HepG2 (cell line): ENCODE measurements at regions not wholly inside any gene's neighbourhood (a gene's known extent, or its start where the extent isn't known, plus 50 kb on each side); places are given as distances from the start of the nearest gene placed in this dataset.

ENCODE experiments used
- ATAC-seq: fragments of 200-7000 bp; cut with Tn5 transposase; 3 replicates; pipeline ENCODE4 v1.9.1; 2020; ENCODE audit warnings: mild to moderate bottlenecking, moderate library complexity
- BruUV-seq: library from RNA; stranded (reverse); fragments of 400-500 nt; replicated peaks from 2 replicates; lab custom pipeline; 2021; lab: Mats Ljungman, UMichigan
- CTCF ChIA-PET: fragments of 300-600 bp; formaldehyde crosslinking; extraction: SDS; loops from one replicate; lab custom pipeline; 2021; ENCODE audit warnings: low total read pairs, inconsistent platforms, low intra/inter-chr PET ratio; lab: Yijun Ruan, JAX
- POLR2A ChIA-PET: fragments of 350-600 bp; sonication (Branson Sonifier 250); formaldehyde crosslinking; loops from one replicate; lab custom pipeline; 2020; ENCODE audit warnings: antibody characterized with exemption, inconsistent platforms; lab: Yijun Ruan, JAX
- DNase-seq: peaks from one replicate; pipeline ENCODE4 v3.0.0-alpha.2; 2015; ENCODE audit warnings: low spot score
- FAIRE-seq: peaks from 3 replicates; lab custom pipeline; 2011; peaks lifted over from hg19 to GRCh38; lab: Jason Lieb, UNC
- H2AFZ ChIP-seq: one replicate; pipeline ENCODE4 v1.6.1; 2011; ENCODE audit warnings: low read length, inconsistent platforms
- H3K27ac ChIP-seq: fragments of 300-600 bp; 3 replicates; pipeline ENCODE4 v1.8.0; 2011; ENCODE audit warnings: mixed run types, mild to moderate bottlenecking, mixed read lengths, low read length, inconsistent platforms; ENCODE audit not compliant: insufficient read depth; ENCODE audit errors: extremely low read length
- H3K27me3 ChIP-seq, 2 experiments: fragments of 200-600 bp in 1 of 2; 2 replicates in 1 of 2; 3 replicates in 1 of 2; pipeline versions ENCODE4 v1.6.0 to v1.8.0; 2011; ENCODE audit warnings: low read length in 2 of 2, mild to moderate bottlenecking in 2 of 2, moderate library complexity in 2 of 2, inconsistent platforms in 1 of 2; ENCODE audit not compliant: insufficient read depth in 2 of 2, control insufficient read depth in 1 of 2
- H3K36me3 ChIP-seq, 2 experiments: fragments of 200-600 bp in 1 of 2; replicated peaks in 1 of 2; 2 replicates in 1 of 2; 3 replicates in 1 of 2; pipeline versions ENCODE4 v1.5.1 to v1.8.0; 2011; ENCODE audit warnings: low read length in 2 of 2, inconsistent platforms in 1 of 2; ENCODE audit not compliant: insufficient read depth in 2 of 2, control insufficient read depth in 1 of 2
- H3K4me1 ChIP-seq: 2 replicates; pipeline ENCODE4 v1.5.1; 2012; ENCODE audit warnings: low read length, inconsistent platforms; ENCODE audit not compliant: insufficient read depth
- H3K4me2 ChIP-seq: 2 replicates; pipeline ENCODE4 v1.6.0; 2011; ENCODE audit warnings: low read depth, low read length, inconsistent platforms
- H3K4me3 ChIP-seq, 3 experiments: fragments of 200-600 bp in 1 of 3; sonication (generic), shearing (Covaris generic) in 1 of 3; replicated peaks in 1 of 3; 2 replicates each; pipeline ENCODE4 v1.5.1; 2011 to 2016; ENCODE audit warnings: low read length in 3 of 3, inconsistent platforms in 2 of 3, low read depth in 2 of 3, mild to moderate bottlenecking in 2 of 3, control low read depth in 1 of 3, mixed read lengths in 1 of 3; ENCODE audit not compliant: insufficient read depth in 1 of 3
- H3K79me2 ChIP-seq: one replicate; pipeline ENCODE4 v1.6.1; 2011; ENCODE audit warnings: low read length, inconsistent platforms; ENCODE audit not compliant: insufficient read depth
- H3K9ac ChIP-seq: 2 replicates; pipeline ENCODE4 v1.6.0; 2011; ENCODE audit warnings: mild to moderate bottlenecking, low read depth, low read length, inconsistent platforms; ENCODE audit not compliant: insufficient read depth
- H3K9me3 ChIP-seq: 2 replicates; pipeline ENCODE4 v1.5.1; 2012; ENCODE audit warnings: mild to moderate bottlenecking, low read length
- H4K20me1 ChIP-seq: 2 replicates; pipeline ENCODE4 v1.6.0; 2011; ENCODE audit warnings: inconsistent platforms, mild to moderate bottlenecking, low read length, moderate library complexity; ENCODE audit not compliant: insufficient read depth
- ELF4 ChIP-seq: sonication (generic); formaldehyde crosslinking; IDR thresholded peaks from 2 replicates; pipeline ENCODE4 v1.5.0; 2020; ENCODE audit warnings: missing genetic modification reagents, mild to moderate bottlenecking, moderate library complexity, borderline replicate concordance
- ERF ChIP-seq: IDR thresholded peaks from 2 replicates; pipeline ENCODE4 v1.6.1; 2018; ENCODE audit warnings: missing biosample characterization, missing genetic modification reagents
- FOXK2 ChIP-seq: fragments of 450-650 bp; IDR thresholded peaks from 2 replicates; pipeline ENCODE4 v1.6.1; 2016
- KDM5B ChIP-seq: sonication (generic); formaldehyde crosslinking; IDR thresholded peaks from 2 replicates; pipeline ENCODE4 v1.4.0; 2020; ENCODE audit warnings: missing genetic modification reagents, mild to moderate bottlenecking, borderline replicate concordance
- MAFF ChIP-seq: IDR thresholded peaks from 2 replicates; pipeline ENCODE4 v1.6.1; 2011; ENCODE audit warnings: low read depth, low read length, improper control_type of control experiment
- MEIS1 ChIP-seq: sonication (generic); formaldehyde crosslinking; IDR thresholded peaks from 2 replicates; pipeline ENCODE4 v1.9.0; 2021; ENCODE audit warnings: mild to moderate bottlenecking, missing genetic modification reagents, moderate library complexity, borderline replicate concordance
- MZF1 ChIP-seq: sonication (generic); formaldehyde crosslinking; IDR thresholded peaks from 2 replicates; pipeline ENCODE4 v1.8.1; 2023; ENCODE audit warnings: mild to moderate bottlenecking, missing genetic modification reagents, borderline replicate concordance
- NONO ChIP-seq, 2 experiments: fragments of 450-650 bp in 1 of 2; sonication (generic) in 1 of 2; formaldehyde crosslinking in 1 of 2; IDR thresholded peaks in 1 of 2; conservative IDR thresholded peaks in 1 of 2; 2 replicates each; pipeline versions ENCODE4 v1.6.1 to v1.8.0; 2017 to 2022; ENCODE audit warnings: mild to moderate bottlenecking in 1 of 2, missing genetic modification reagents in 1 of 2, moderate library complexity in 1 of 2
- PCBP1 ChIP-seq: fragments of 200-400 bp; formaldehyde crosslinking; IDR thresholded peaks from 2 replicates; pipeline ENCODE4 v1.6.1; 2017; ENCODE audit warnings: mild to moderate bottlenecking, low read depth, low read length, borderline replicate concordance
- TEAD3 ChIP-seq: optimal IDR thresholded peaks from 2 replicates; pipeline ENCODE3; 2016; ENCODE audit warnings: borderline replicate concordance
- ZNF10 ChIP-seq: sonication (generic); formaldehyde crosslinking; IDR thresholded peaks from 2 replicates; pipeline ENCODE4 v1.4.0; 2020; ENCODE audit warnings: mild to moderate bottlenecking, low read depth, missing genetic modification reagents, borderline replicate concordance
- WGBS: methylation state at CpG from one replicate; pipeline ENCODE4 v1.1.6; 2017; ENCODE audit warnings: low lambda C conversion rate; 5-methylcytosine and 5-hydroxymethylcytosine counted together
- in situ Hi-C: cut with HindIII; loops from 2 replicates; pipeline ENCODE4 v1.10.0; 2017; ENCODE audit warnings: low pct_unique_long_range_greater_than_20kb; ENCODE audit not compliant: extremely low pct_ligation_motif_present
- intact Hi-C: fragments of 100-400 bp; cut with micrococcal nuclease; formaldehyde crosslinking; loops from one replicate; pipeline ENCODE4 v1.10.0; 2022; ENCODE audit not compliant: unreplicated experiment
- TF ChIP-seq, protein P1 (sequence below): sonication (generic); formaldehyde crosslinking; IDR thresholded peaks from 2 replicates; pipeline ENCODE4 v1.5.1; 2020; ENCODE audit warnings: mild to moderate bottlenecking, moderate library complexity, missing genetic modification reagents
- TF ChIP-seq, protein P2 (sequence below): IDR thresholded peaks from 2 replicates; pipeline ENCODE4 v1.6.1; 2016
- TF ChIP-seq, protein P3 (sequence below): sonication (generic); formaldehyde crosslinking; IDR thresholded peaks from 2 replicates; pipeline ENCODE4; 2020; ENCODE audit warnings: missing genetic modification reagents, mild to moderate bottlenecking, borderline replicate concordance
- TF ChIP-seq, protein P4 (sequence below): sonication (generic); formaldehyde crosslinking; IDR thresholded peaks from 2 replicates; pipeline ENCODE4 v1.8.1; 2023; ENCODE audit warnings: mild to moderate bottlenecking, missing genetic modification reagents, borderline replicate concordance
- TF ChIP-seq, protein P5 (sequence below): IDR thresholded peaks from 2 replicates; pipeline ENCODE4 v1.6.1; 2016; ENCODE audit warnings: mild to moderate bottlenecking, missing biosample characterization, missing genetic modification reagents
- TF ChIP-seq, protein P6 (sequence below): sonication (generic); formaldehyde crosslinking; IDR thresholded peaks from 2 replicates; pipeline ENCODE4 v1.4.0; 2020; ENCODE audit warnings: missing genetic modification reagents

DNA sequence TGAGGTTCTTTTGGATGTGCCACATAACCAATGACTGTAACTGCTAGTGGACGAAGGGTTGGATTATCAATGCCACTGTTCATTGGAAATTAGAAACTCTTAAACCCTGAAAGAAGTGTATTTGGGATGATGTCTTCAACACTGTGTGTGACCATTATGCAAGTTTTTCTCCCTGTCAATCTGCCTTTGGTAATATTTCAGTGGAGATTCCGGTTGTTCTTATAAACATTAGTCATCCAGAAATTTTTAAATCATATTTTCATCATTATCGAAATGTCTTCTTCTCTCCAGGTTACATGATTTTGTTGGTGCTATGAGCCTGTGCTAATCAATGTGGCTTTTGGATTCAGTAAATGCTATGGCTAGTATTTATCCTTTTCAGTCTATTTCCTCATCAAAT, 61.7 kb upstream of the KLF6 start (continued):
- TF ChIP-seq, protein P1, sequence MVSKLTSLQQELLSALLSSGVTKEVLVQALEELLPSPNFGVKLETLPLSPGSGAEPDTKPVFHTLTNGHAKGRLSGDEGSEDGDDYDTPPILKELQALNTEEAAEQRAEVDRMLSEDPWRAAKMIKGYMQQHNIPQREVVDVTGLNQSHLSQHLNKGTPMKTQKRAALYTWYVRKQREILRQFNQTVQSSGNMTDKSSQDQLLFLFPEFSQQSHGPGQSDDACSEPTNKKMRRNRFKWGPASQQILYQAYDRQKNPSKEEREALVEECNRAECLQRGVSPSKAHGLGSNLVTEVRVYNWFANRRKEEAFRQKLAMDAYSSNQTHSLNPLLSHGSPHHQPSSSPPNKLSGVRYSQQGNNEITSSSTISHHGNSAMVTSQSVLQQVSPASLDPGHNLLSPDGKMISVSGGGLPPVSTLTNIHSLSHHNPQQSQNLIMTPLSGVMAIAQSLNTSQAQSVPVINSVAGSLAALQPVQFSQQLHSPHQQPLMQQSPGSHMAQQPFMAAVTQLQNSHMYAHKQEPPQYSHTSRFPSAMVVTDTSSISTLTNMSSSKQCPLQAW (CRISPR knock-in tag), result no peak
- TF ChIP-seq, protein P2, sequence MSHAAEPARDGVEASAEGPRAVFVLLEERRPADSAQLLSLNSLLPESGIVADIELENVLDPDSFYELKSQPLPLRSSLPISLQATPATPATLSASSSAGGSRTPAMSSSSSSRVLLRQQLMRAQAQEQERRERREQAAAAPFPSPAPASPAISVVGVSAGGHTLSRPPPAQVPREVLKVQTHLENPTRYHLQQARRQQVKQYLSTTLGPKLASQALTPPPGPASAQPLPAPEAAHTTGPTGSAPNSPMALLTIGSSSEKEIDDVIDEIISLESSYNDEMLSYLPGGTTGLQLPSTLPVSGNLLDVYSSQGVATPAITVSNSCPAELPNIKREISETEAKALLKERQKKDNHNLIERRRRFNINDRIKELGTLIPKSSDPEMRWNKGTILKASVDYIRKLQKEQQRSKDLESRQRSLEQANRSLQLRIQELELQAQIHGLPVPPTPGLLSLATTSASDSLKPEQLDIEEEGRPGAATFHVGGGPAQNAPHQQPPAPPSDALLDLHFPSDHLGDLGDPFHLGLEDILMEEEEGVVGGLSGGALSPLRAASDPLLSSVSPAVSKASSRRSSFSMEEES (CRISPR knock-in tag), result no peak
- TF ChIP-seq TEAD3 (CRISPR knock-in tag) (no peak), FOXK2 (no peak), ERF (CRISPR knock-in tag) (no peak)

DNA sequence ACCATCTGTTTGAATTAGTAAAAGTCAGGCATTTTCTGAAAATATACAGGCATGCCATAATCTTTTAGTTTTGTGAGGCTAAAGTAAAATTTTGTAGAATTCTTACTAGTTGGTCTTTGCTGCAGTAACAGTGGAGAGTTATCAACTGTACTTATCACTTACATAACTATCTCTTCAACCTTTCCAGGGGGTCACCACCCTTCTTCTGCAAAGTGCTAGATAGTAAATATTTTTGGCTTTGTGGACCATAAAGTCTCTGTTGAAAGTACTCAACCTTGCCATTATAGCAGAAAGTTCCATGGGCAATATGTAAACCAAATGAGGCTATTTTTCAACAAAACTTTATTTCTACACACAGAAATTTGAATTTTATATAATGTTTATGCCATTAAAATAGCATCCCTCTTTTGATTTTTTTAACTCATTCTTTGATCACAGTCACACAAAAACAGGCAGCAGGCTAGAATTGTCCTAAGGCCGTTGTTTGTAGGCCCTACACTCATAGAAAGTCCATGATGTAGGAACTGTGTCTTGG, 59.5 kb upstream of the KLF6 start:
- Histone ChIP-seq H4K20me1 (no peaks in the 10 kb centered on the region), H3K9me3 (no peaks in the 10 kb centered on the region), H3K4me2 (no peak overlapping the region), H3K36me3 (no peaks in the 10 kb centered on the region), H3K4me1 (peaks cover 11% of the 10 kb centered on the region), H3K27ac (no peak overlapping the region), H2AFZ (no peak overlapping the region), H3K27me3 (no peaks in the 10 kb centered on the region; a peak in 1 of 5 replicates), H3K4me3 (no peak overlapping the region), H3K79me2 (no peaks in the 10 kb centered on the region), H3K9ac (no peak overlapping the region)
- no peak for DNase-seq
- ChIA-PET POLR2A (no interaction called here), CTCF (no interaction called here)
- FAIRE-seq, result no peak
- ATAC-seq, result no peak
- intact Hi-C loops (no loop called here), in situ Hi-C loops (no loop called here)
- WGBS, result 21% methylated on average over 1 of the region's 1 CpG
- no TSS peak for BruUV-seq
- TF ChIP-seq MEIS1 (CRISPR knock-in tag) (no peak), MZF1 (CRISPR knock-in tag) (no peak), MAFF (no peak), PCBP1 (no peak), KDM5B (CRISPR knock-in tag) (no peak), ZNF10 (no peak), ELF4 (CRISPR knock-in tag) (no peak), NONO (IDR thresholded peaks at IDR 0.05) (no peak), NONO (CRISPR knock-in tag; conservative IDR thresholded peaks at IDR 0.05) (no peak)
- TF ChIP-seq, protein P3, sequence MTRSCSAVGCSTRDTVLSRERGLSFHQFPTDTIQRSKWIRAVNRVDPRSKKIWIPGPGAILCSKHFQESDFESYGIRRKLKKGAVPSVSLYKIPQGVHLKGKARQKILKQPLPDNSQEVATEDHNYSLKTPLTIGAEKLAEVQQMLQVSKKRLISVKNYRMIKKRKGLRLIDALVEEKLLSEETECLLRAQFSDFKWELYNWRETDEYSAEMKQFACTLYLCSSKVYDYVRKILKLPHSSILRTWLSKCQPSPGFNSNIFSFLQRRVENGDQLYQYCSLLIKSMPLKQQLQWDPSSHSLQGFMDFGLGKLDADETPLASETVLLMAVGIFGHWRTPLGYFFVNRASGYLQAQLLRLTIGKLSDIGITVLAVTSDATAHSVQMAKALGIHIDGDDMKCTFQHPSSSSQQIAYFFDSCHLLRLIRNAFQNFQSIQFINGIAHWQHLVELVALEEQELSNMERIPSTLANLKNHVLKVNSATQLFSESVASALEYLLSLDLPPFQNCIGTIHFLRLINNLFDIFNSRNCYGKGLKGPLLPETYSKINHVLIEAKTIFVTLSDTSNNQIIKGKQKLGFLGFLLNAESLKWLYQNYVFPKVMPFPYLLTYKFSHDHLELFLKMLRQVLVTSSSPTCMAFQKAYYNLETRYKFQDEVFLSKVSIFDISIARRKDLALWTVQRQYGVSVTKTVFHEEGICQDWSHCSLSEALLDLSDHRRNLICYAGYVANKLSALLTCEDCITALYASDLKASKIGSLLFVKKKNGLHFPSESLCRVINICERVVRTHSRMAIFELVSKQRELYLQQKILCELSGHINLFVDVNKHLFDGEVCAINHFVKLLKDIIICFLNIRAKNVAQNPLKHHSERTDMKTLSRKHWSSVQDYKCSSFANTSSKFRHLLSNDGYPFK (CRISPR knock-in tag), result no peak
- TF ChIP-seq, protein P4, sequence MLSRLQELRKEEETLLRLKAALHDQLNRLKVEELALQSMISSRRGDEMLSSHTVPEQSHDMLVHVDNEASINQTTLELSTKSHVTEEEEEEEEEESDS (CRISPR knock-in tag), result no peak
- TF ChIP-seq, protein P5, sequence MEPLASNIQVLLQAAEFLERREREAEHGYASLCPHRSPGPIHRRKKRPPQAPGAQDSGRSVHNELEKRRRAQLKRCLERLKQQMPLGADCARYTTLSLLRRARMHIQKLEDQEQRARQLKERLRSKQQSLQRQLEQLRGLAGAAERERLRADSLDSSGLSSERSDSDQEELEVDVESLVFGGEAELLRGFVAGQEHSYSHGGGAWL (CRISPR knock-in tag), result no peak
- TF ChIP-seq, protein P6, sequence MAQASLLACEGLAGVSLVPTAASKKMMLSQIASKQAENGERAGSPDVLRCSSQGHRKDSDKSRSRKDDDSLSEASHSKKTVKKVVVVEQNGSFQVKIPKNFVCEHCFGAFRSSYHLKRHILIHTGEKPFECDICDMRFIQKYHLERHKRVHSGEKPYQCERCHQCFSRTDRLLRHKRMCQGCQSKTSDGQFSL, result no peak
